PC-3 (cell line): ENCODE measurements at regions not wholly inside any gene's neighbourhood (a gene's known extent, or its start where the extent isn't known, plus 50 kb on each side); places are given as distances from the start of the nearest gene placed in this dataset.
"Not testable (repeated sequence)": the region's sequence is repeated elsewhere in the genome, so short reads cannot be mapped to it uniquely, and the experiment has no call there.

Experiments
- ATAC-seq: fragments of 200-7000 bp; cut with Tn5 transposase; 2 replicates; pipeline ENCODE4 v1.9.1; 2020; ENCODE audit warnings: mild to moderate bottlenecking, moderate library complexity
- BruUV-seq: library from RNA; stranded (reverse); fragments of 400-500 nt; replicated peaks from 2 replicates; lab custom pipeline; 2021; lab: Mats Ljungman, UMichigan
- CTCF ChIA-PET: fragments of 300-600 bp; sonication (Branson Sonifier 250); formaldehyde crosslinking; loops from one replicate; lab custom pipeline; 2022; ENCODE audit warnings: antibody characterized with exemption; lab: Charles Lee
- POLR2A ChIA-PET: fragments of 300-600 bp; sonication (Branson Sonifier 250); formaldehyde crosslinking; loops from one replicate; lab custom pipeline; 2022; ENCODE audit warnings: antibody characterized with exemption; ENCODE audit not compliant: unreplicated experiment; lab: Charles Lee
- DNase-seq: peaks from one replicate; pipeline ENCODE4 v3.0.0-alpha.2; 2015
- H2AFZ ChIP-seq: fragments of 300-600 bp; sonication (generic); 2 replicates; pipeline ENCODE4 v1.6.0; 2016; ENCODE audit warnings: antibody characterized with exemption, low read length
- H3F3A ChIP-seq: fragments of 300-600 bp; sonication (generic); one replicate; pipeline ENCODE4 v1.6.0; 2017; ENCODE audit warnings: antibody characterized with exemption, low read length, control low read depth, mild to moderate bottlenecking; ENCODE audit not compliant: unreplicated experiment
- H3K27ac ChIP-seq: fragments of 300-600 bp; sonication (generic); 2 replicates; pipeline ENCODE4 v1.5.1; 2016; ENCODE audit warnings: mild to moderate bottlenecking, low read length
- H3K27me3 ChIP-seq: fragments of 300-600 bp; sonication (generic); 2 replicates; pipeline ENCODE4 v1.6.1; 2016; ENCODE audit warnings: low read length, mixed read lengths
- H3K36me3 ChIP-seq: fragments of 300-600 bp; sonication (generic); 2 replicates; pipeline ENCODE4 v1.6.1; 2016; ENCODE audit warnings: low read depth, mixed run types, low read length, mixed read lengths
- H3K4me1 ChIP-seq: fragments of 300-600 bp; sonication (generic); 2 replicates; pipeline ENCODE4 v1.5.1; 2016; ENCODE audit warnings: low read length; ENCODE audit not compliant: insufficient read depth
- H3K4me2 ChIP-seq: fragments of 300-600 bp; sonication (generic); 2 replicates; pipeline ENCODE4 v1.6.0; 2016; ENCODE audit warnings: low read length
- H3K4me3 ChIP-seq: fragments of 300-600 bp; sonication (generic); 2 replicates; pipeline ENCODE4 v1.5.1; 2016; ENCODE audit warnings: mild to moderate bottlenecking, low read length, mixed read lengths
- H3K79me2 ChIP-seq: fragments of 300-600 bp; sonication (generic); 2 replicates; pipeline ENCODE4 v1.6.1; 2017; ENCODE audit warnings: low read length, mixed read lengths
- H3K9ac ChIP-seq: fragments of 300-600 bp; sonication (generic); 2 replicates; pipeline ENCODE4 v1.6.0; 2016; ENCODE audit warnings: mild to moderate bottlenecking, low read length
- H3K9me2 ChIP-seq: fragments of 300-600 bp; sonication (generic); replicated peaks from 2 replicates; pipeline ENCODE4 v1.6.1; 2016; ENCODE audit warnings: mixed run types, low read length, mixed read lengths
- H3K9me3 ChIP-seq: fragments of 300-600 bp; sonication (generic); 2 replicates; pipeline ENCODE4 v1.6.1; 2016; ENCODE audit warnings: low read length, mixed read lengths
- H4K20me1 ChIP-seq: fragments of 300-600 bp; sonication (generic); 2 replicates; pipeline ENCODE4 v1.6.1; 2016; ENCODE audit warnings: low read length, mixed read lengths
- EZH2 ChIP-seq: fragments of 300-600 bp; sonication (generic); IDR thresholded peaks from one replicate; pipeline ENCODE4 v1.6.1; 2017; ENCODE audit warnings: antibody characterized with exemption, mild to moderate bottlenecking, low read length; ENCODE audit not compliant: unreplicated experiment
- EZH2phosphoT487 ChIP-seq: fragments of 300-600 bp; sonication (generic); IDR thresholded peaks from 2 replicates; pipeline ENCODE4 v1.6.1; 2018; ENCODE audit warnings: mild to moderate bottlenecking, antibody characterized with exemption, low read length, borderline replicate concordance
- intact Hi-C: fragments of 100-400 bp; cut with micrococcal nuclease; formaldehyde crosslinking; loops from 2 replicates; pipeline ENCODE4 v1.9.0; 2023
- TF ChIP-seq, protein P1 (sequence below): fragments of 300-600 bp; sonication (generic); conservative IDR thresholded peaks from 2 replicates; pipeline ENCODE4 v1.5.1; 2017; ENCODE audit warnings: antibody characterized with exemption, low read depth, mild to moderate bottlenecking, low read length

GRCh38 chr9:68608763-68609162, 68.1 kb upstream of the TMEM252 start:
- ChIA-PET CTCF (no interaction called here), POLR2A (no interaction called here)
- Histone ChIP-seq H3K4me2 (no peak overlapping the region), H3K27ac (no peak overlapping the region), H3K36me3 (no peaks in the 10 kb centered on the region), H4K20me1 (no peaks in the 10 kb centered on the region), H3F3A (no peaks in the 10 kb centered on the region), H3K9me3 (no peaks in the 10 kb centered on the region), H3K4me1 (no peaks in the 10 kb centered on the region), H2AFZ (no peak overlapping the region), H3K27me3 (peaks cover 59% of the 10 kb centered on the region), H3K4me3 (no peak overlapping the region), H3K79me2 (no peaks in the 10 kb centered on the region), H3K9ac (no peak overlapping the region), H3K9me2 (no peaks in the 10 kb centered on the region)
- ATAC-seq (no peak), DNase-seq (no peak)
- intact Hi-C loops: no loop called here
- BruUV-seq: no TSS peak
- TF ChIP-seq, protein P1, sequence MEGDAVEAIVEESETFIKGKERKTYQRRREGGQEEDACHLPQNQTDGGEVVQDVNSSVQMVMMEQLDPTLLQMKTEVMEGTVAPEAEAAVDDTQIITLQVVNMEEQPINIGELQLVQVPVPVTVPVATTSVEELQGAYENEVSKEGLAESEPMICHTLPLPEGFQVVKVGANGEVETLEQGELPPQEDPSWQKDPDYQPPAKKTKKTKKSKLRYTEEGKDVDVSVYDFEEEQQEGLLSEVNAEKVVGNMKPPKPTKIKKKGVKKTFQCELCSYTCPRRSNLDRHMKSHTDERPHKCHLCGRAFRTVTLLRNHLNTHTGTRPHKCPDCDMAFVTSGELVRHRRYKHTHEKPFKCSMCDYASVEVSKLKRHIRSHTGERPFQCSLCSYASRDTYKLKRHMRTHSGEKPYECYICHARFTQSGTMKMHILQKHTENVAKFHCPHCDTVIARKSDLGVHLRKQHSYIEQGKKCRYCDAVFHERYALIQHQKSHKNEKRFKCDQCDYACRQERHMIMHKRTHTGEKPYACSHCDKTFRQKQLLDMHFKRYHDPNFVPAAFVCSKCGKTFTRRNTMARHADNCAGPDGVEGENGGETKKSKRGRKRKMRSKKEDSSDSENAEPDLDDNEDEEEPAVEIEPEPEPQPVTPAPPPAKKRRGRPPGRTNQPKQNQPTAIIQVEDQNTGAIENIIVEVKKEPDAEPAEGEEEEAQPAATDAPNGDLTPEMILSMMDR: no peak
- TF ChIP-seq EZH2phosphoT487 (no peak), EZH2 (no peak)

- no TSS peak for BruUV-seq
- CTCF ChIA-PET: no interaction called here
- Histone ChIP-seq H4K20me1 (no peaks in the 10 kb centered on the region), H3K79me2 (no peaks in the 10 kb centered on the region), H3K4me2 (no peak overlapping the region), H2AFZ (no peak overlapping the region), H3F3A (no peaks in the 10 kb centered on the region), H3K9me2 (no peaks in the 10 kb centered on the region), H3K27me3 (peaks cover 62% of the 10 kb centered on the region), H3K27ac (no peak overlapping the region), H3K9ac (no peak overlapping the region), H3K4me3 (no peak overlapping the region), H3K4me1 (no peaks in the 10 kb centered on the region), H3K36me3 (no peaks in the 10 kb centered on the region), H3K9me3 (no peaks in the 10 kb centered on the region)
- POLR2A ChIA-PET: no interaction called here
- DNase-seq (no peak), ATAC-seq (no peak)
- TF ChIP-seq EZH2 (no peak), EZH2phosphoT487 (no peak)
- TF ChIP-seq, protein P1: no peak
- intact Hi-C loops: no loop called here
These were observed 69.3 kb upstream of the TMEM252 start for GRCh38 chr9:68609901-68610415.

DNA sequence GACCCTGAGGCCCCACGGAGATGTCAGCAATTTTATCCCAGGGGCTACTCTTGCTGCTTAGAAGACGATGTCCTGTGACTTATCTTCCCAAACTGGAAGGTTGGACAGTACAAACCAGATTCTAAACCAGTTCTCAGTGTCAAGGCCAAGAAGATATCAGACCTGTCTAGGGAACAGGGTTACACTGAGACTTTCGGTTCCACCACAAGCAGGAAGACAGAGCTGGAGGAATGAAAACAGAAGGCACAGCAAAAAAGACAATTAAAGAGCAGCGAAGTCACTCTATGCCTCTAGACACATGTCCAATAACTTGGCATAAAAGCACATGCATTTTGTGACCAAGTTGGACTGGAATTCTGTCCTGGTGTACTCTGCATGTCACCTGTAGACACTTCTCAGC, 73.4 kb upstream of the TMEM252 start:
- no peaks in the 10 kb centered on the region for H3K36me3 ChIP-seq
- H3K27me3 ChIP-seq: peaks cover 44% of the 10 kb centered on the region
- DNase-seq (no peak), ATAC-seq (no peak)
- TF ChIP-seq EZH2phosphoT487: no peak
- no peak for TF ChIP-seq EZH2
- TF ChIP-seq, protein P1: no peak
- no peaks in the 10 kb centered on the region for H3F3A ChIP-seq
- POLR2A ChIA-PET: no interaction called here
- no peak overlapping the region for H3K4me2 ChIP-seq
- H3K79me2 ChIP-seq: no peaks in the 10 kb centered on the region
- no peak overlapping the region for H3K4me3 ChIP-seq
- H3K27ac ChIP-seq: no peak overlapping the region
- no peaks in the 10 kb centered on the region for H3K9me3 ChIP-seq
- H3K4me1 ChIP-seq: no peaks in the 10 kb centered on the region
- CTCF ChIA-PET: no interaction called here
- no TSS peak for BruUV-seq
- intact Hi-C loops: no loop called here
- H3K9ac ChIP-seq: no peak overlapping the region
- no peaks in the 10 kb centered on the region for H3K9me2 ChIP-seq
- H4K20me1 ChIP-seq: no peaks in the 10 kb centered on the region
- H2AFZ ChIP-seq: no peak overlapping the region

DNA sequence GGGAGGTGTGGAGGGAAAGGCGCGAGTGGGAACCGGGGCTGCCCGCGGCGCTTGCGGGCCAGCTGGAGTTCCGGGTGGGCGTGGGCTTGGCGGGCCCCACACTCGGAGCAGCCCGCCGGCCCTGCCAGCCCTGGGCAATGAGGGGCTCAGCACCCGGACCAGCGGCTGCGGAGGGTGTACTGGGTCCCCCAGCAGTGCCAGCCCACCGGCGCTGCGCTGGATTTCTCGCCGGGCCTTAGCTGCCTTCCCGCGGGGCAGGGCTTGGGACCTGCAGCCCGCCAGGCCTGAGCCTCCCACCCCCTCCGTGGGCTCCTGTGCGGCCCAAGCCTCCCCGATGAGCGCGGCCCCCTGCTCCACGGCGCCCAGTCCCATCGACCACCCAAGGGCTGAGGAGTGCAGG, 76.3 kb upstream of the TMEM252 start:
- H3K27me3 ChIP-seq: peaks cover 15% of the 10 kb centered on the region
- ATAC-seq, CTCF ChIA-PET, H3K9me2 ChIP-seq, H2AFZ ChIP-seq, H3K27ac ChIP-seq, H4K20me1 ChIP-seq, DNase-seq, BruUV-seq, H3K36me3 ChIP-seq, H3K4me3 ChIP-seq, H3K79me2 ChIP-seq, intact Hi-C loops, H3K9ac ChIP-seq, POLR2A ChIA-PET, H3K4me1 ChIP-seq, H3K4me2 ChIP-seq, H3K9me3 ChIP-seq, H3F3A ChIP-seq: not testable (repeated sequence)
